Hepatocyte (in vitro differentiated cells): ENCODE measurements at regions not wholly inside any gene's neighbourhood (a gene's known extent, or its start where the extent isn't known, plus 50 kb on each side); places are given as distances from the start of the nearest gene placed in this dataset.

Experiments used
- CTCF ChIP-seq: fragments of 200-600 bp; sonication (generic); IDR thresholded peaks from 2 replicates; pipeline ENCODE4 v1.5.1; 2016; ENCODE audit warnings: antibody characterized with exemption, mild to moderate bottlenecking; ENCODE audit not compliant: poor library complexity
- EZH2phosphoT487 ChIP-seq: fragments of 200-600 bp; sonication (generic); IDR thresholded peaks from one replicate; pipeline ENCODE4 v1.6.1; 2018; ENCODE audit warnings: antibody characterized with exemption, mild to moderate bottlenecking, low read depth, moderate library complexity; ENCODE audit not compliant: unreplicated experiment, severe bottlenecking

- TF ChIP-seq CTCF, result no peak
- no peak for TF ChIP-seq EZH2phosphoT487
Observed at GRCh38 chr10:60597513-60597912, 180.8 kb upstream of the CDK1 start.
